NCI-H510A (cell line): ENCODE measurements at regions not wholly inside any gene's neighbourhood (a gene's known extent, or its start where the extent isn't known, plus 50 kb on each side); places are given as distances from the start of the nearest gene placed in this dataset.

Source experiments
- DNase-seq: peaks from one replicate; lab custom pipeline; 2025; lab: John Stamatoyannopoulos, UW

DNA sequence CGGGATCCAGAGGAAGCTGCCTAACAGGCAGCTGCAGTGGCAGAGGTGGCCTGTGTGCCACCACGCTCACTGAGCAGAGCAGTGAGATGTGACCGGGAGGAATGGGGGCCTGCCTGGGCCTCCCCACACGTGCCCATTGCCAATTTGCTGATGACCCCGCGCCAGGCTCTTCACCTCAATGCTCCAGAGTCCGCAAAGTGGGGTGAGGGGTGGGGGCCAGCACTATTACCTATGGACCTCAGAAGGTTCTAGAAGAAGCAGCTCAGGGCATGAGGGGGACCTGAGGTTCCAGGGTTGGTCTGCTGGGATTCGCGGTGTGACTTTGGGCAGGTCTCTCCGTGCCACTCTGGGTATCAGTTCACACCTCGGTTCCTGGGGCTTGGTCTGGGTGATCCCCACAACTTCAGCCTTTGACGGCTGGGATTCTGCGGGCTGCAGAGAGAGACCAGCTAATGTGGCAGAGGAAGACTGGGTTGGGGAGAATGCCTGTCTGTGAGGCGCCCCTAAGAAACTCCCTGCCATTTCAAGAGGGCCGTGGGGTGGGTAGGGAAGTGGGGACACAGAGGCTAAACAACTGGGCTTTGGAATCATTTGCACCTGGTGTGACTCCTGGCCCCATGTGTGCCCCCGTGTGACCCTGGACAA lies 231.0 kb upstream of the MVB12B start:
- no peak for DNase-seq

DNA sequence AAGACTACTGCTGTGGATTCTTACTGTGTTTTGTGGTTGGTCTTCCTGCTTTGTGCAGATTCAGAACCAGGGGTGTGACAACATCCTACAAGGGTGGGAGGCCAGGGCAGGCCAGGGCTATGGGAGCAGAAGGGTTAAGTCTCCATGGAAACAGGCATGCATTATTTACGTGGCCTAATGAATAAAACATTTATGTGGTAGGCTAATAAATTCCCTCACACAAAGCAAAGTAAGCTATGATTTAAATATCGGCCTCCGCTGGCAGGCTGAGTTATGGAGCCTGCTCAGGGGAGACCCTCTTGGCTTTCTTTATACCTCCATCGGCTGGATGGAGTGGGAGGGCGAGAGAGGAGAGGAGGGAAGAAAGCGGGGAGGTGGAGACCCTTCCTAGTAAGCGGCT lies 230.3 kb upstream of the MVB12B start:
- no peak for DNase-seq

DNA sequence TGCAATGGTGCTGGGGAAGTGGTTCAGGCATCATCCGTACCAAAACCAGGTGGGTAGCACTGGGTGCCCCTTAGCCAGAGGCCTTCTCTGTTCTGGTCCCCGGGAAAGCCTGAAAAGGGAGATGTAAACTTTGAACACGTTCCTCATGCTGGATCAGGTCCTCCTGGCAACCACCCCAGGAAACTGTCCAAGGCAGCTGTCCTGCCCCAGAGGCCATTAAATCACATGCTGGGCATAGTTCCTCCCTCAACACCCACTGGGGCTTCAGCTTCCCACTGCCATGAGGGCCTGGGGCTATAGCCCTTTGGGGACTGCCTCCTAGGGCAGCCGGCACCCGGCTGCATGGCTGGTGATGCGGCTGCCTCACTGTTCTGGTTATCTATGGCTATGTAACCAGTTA lies 228.9 kb upstream of the MVB12B start:
- no peak for DNase-seq

DNA sequence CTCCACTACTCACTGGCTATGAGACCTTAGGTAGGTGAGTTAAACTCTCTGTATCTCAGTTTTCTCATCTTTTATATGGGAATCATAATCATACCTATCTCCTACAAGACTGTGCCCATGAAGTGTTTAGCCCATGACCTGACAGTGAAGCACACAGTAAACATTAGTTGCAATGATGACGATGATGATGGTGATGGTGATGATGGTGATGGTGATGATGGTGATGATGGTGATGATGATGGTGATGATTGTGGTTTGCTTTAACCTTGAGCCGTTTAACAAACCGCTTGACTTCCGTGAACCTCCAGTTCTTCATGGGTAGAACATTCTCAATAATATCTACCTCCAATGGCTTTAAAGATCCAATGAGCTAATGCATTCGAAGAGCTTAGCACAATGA lies 220.2 kb upstream of the MVB12B start:
- DNase-seq: no peak

DNA sequence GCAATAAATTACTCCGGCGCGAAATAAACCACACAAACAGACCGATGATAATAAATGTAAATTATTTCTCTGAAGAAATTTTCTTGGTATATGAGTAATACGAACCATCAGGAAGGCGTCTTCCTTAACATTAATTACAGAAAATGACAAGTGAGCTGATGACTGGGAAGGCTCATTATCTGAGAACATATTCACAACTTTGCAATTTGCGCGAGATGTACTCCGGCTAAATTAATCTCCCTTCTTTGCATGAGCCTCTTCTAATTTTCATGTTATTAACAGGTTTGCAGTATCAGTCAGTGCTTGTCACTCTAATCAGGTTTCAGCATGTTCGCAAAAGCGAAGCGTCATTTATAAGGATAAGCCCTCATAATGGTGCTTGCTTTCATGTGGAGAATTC lies 218.9 kb upstream of the MVB12B start:
- DNase-seq: no peak

DNA sequence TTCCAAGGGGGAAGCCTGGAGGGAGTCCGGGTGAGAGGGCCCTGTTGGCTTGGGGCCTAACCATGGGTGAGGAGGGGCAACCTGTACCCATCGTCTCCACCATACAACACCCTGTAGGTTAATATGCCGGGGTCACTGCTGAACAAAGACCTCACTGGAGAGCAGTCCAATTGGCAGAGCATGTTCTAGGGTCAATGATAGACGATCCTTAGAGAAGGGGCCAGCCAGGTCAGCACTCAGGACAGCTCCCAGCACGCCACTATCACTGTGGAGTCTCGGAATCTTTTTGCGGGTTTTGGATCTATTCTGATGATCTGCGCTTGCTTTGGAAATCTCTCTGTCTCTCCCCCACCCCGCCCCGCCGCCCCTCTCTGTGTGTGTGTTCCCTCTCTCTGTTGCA lies 218.4 kb upstream of the MVB12B start:
- DNase-seq: no peak

DNA sequence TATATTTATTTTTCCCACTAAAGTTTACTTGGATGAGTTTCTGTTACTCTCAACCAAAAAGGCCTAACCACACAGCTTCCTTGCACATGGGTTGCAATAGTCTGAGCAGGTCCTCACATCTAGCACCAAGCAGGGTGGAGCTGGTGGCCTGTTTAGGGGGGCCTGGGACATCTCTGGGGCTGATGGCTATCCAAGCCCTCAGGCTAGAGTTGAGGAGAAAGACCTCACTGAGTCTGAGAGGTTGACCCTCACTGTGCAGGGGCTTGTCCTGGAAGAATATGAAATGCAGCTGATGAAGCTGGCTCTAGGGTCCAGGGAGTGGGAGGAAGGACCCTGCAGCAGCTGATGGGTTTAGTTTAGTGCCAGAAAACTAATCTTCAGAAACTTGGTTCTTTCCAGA lies 217.1 kb upstream of the MVB12B start:
- no peak for DNase-seq

DNA sequence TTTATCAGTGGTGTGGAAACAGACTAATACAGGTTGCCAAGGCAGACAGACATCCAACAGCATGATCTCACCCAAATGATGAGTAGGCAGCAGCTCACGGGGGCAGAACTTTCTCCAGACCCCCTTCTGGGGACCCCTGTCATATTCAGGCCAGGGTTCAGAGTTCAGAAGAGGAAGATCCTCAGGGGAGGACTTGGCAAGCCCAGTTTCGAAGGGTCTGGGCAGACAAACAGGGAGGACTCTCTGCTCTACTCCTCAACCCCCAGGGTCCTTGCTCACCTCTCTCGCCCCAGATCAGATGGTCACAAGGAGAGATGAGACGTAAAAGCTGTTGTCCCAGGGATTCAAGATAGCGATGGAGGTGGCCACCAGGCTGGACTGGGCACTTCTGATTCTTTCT lies 215.1 kb upstream of the MVB12B start:
- no peak for DNase-seq

DNA sequence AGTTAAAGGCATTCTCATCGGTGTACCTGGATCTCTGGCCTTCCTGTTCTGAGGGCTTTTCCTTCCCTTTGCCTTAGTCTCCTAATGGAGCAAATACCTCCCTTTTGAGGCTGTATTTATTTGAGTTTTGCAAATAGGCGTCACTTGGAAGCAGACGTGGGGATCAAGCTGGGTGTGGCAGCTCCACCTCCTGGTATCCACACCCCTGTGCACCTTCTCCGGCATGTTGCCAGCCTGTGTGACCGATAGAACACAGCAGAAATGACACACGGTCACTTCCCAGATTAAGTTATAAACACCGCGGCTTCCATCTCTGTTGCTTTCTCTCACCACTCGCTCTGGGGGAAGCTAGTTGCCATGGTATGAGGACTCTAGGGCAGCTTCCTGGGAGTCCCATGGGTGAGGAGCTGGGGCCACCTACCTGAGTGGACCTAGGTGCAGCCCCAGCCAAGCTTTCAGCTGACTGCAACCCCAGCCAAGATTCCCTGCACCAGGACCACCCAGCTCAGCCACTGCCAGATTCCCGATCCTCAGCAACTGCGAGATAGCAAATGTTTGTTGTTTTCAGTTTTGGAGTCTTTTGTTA lies 214.4 kb upstream of the MVB12B start:
- no peak for DNase-seq

DNA sequence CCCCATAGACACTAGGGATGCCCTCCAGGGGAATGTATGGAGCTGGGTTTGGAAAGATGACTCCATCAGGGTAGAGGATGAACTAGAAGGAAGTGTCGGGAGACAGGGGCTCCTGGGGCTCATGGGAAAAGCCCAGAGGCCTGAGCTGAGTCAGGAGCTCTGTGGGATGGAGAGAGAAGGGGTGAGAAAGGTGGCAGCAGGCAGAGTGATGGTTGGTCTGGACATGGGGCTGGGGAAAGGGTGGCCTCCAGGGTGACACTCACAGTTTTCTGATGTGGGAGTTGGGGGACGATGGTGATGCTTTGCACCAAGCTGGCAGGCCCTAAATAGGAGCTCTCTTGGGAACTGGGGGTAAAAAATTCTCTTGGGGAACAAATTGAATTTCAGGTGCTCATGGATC lies 213.5 kb upstream of the MVB12B start:
- no peak for DNase-seq

DNA sequence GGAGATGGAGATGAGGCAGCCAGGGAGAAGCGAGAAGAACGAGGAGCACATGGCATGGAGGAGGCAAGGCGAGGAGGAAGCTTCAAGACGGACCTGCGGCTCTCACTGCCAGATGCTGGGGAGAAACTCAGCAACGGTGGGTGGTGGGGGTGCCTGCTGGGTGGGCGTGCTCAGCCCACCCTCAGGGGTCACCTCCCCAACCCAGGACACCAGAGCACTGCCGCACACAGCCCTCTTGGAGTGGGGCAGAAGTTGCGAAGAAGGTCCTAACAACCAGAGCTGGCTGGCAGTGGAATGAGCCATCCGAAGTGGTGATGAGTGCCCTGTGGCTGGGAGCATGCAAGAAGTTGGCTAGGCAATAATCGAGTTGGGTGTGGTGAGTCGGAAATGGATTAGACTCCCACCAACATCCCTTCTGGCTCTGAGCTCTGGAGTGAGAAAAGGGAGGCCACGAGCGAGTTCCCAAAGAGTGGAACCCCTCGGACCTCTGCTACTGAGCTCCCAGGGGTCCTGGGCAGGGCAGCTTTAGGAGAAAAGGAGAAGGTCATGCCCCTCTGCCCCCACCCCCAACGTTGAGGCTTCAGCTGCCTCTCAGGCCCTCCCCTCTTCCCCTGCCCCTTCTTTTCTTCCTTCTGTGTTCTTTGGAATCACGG lies 212.7 kb upstream of the MVB12B start:
- no peak for DNase-seq

DNA sequence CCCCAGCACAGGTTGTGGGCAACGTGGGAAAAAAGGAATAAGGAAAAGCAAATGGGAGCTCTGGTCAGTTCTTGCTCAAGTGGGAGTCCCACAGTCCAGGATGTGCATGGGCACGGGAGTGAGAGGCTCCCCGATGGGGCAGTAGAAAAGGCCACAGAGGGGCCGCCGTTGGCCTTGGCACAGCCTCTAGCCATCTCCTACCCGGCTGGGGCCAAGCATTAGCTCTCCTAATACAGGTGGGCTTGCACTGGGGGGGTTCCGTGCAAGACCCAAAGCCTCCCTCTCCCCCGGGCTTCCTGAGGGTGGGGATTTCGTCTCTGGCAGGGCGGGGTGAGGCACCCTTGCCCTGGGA lies 212.2 kb upstream of the MVB12B start:
- DNase-seq: no peak

DNA sequence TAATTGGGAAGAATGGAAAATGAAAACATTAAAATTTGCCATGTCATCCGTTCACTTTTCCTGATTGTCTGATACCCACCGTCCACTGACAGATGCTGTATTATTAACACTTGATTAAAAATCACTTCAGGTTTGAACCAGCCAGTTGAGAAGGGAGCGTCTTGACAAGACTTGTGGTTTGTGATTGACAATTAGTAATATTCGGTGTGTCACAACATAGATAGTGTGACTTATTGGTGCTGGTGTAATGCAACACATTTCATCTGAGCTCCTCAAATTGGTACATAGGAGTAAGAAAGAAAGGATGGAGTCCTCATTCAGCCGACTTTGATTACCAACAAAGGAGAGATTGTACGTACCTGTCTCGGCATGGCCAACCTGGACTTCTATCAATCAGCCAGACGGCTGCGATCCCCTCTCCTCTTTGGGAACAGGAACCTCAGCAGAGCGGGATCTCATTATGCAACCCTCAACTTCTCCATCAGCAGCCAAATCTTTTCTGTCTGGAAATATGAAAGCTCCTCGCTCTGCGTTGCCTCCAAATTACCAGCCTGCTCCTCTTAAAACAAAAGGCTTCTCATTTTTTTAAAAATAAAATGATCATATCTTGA lies 211.7 kb upstream of the MVB12B start:
- no peak for DNase-seq

DNA sequence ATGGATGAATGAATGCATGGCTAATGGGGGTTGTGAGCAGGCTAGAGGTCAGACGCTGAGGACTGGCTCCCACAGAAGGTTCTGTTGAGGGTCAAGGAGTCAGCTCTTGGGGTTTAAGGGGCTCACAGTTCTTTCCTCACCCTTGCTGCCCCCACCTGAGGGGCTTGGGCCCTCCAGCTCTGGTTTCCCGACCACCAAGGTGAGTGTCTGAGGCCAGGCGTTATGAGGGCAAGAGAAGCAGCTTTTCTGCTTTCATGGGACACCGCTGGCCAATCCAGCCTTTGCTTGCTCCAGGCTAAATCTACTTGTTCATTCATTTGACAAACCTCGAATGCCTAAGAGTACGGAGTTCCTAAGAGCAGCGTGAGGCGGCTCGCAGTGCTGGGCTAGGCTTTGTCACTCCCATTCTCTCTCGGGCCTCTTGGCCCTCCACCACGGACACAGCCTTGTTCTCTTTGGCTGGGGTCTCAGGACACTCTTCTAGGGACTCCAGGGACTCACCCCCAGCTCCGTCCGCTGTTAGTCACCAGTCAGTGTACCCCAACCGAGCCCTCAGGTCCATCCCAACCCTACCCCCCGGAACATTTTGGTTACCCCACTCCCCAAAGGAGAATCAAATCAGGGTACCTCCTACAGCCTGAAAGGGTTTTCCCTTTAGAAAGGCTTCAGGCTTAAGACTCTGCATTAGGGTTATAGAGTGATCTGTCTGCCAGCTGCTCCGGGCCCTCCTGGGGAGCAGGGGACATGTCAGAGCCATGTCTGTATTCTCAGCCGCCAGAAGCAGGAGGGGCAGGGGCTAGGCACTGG lies 210.1 kb upstream of the MVB12B start:
- DNase-seq: no peak

DNA sequence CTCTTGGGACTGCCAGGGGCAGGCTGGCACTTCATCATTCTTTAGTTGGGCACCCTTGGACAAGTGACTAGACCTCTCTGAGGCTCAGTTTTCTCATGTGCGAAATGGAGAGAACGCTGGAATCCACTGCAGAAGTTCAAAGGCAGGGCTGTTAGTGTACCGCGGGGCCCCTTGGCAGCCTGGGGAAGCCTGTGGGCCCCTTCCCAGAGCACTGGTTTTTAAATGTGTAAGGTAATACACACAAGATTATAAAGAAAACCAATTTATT lies 209.5 kb upstream of the MVB12B start:
- no peak for DNase-seq

DNA sequence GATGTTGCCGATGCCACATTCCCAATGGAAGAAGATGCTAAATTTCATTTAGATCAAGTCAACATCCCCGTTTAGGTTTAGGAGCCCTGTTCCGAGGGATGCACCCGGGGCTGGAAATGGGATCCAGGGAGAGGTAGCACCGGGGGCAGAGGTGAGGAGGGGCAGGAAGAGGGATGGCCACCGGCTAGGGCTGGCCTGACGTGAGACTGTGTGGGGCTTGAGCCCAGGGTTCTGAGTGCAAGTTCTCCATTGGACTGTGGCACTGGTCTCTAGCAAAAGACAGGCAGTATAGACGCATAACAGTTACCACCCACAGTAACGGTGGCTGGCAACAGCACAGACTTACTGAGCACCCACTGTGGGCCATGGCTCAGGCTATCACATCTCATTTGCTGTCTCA lies 209.0 kb upstream of the MVB12B start:
- DNase-seq: no peak

DNA sequence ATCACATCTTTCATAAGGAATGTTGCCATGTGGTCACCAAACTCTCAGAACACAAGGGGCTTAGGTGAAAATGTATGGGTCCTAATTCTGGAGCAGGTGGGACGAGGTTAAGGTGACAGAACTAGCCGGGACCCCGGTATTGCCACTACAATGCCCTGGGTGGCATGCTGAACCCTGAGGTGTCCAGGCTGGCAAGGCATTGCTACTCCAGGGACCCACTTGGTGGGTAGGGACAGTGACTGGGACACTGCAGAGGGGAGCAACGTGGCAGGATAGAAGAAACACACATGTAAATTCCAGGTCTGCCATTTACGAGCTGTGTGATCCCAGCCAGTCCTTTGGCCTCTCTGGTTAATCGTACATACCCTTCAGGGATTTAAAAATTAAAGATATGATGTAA lies 206.9 kb upstream of the MVB12B start:
- DNase-seq: no peak

DNA sequence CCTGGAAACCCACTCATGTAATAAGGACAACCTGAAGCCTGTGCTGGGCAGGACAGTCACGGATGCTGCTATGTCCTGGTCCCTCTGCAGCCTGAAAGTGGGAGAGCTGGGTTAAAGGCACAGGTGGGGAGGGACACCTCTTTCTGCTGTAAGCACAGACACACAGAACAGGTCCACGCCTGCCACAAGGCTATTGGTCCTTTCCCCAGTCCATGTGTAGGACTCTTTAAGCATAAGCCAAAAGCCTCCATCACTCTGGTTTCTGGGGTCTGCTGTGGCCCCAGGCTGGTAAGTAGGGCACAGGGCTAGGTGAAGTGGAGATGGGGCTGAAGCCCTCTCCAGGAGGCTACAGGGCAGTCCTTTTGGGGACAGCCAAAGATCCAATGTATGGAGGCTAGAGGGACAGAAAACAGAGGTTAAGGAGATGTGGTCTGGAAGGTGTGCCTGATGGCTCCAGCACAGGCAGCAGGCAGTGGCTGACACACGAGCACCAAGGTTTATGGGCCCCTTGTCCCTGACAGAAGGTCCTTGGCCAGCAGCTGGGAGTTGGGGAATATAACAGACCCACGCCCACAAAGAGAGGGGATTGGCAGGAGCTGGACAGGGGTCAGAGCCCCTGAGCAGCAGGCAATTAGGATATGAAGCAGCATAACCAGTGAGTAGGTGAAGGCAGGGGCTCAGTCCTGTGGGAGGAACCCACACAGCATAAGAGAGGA lies 203.6 kb upstream of the MVB12B start:
- DNase-seq: no peak

DNA sequence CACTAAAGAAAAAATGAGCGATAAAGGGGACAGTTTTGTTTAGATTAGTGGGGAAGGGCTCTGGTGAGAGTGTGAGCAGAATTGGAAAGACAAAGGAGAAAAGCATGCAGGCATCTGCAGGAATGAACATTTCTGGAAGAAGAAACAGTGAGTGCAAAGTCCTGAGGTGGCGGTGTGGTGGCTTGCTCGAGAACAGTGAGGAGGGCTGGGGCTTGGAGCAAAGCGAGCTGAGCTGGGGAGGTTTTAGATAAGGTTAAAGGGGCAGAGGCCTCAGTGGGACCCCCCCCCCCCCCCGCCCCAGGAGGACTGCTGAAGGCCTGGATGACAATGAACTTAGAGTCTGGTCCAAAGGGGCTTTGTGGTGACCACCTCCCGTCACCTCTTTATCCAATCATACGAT lies 202.7 kb upstream of the MVB12B start:
- no peak for DNase-seq

DNA sequence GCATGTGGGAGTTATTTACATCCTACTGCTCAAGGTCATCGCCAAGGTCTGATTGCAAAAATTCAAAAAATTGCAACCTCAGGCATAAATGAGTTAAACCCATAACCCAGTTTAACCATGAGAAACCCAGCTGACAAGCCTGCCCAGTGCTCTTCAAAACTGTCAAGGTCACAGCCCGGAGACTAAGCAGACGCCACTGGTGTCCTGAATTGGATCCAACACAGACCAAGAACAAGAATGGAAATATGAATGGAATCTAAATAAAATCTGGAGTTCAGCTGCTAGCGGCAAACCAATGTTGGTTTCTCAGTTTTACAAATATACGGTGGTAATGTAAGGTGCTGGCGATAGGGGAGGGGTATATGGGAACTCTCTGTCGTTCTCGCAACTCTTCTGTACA lies 201.5 kb upstream of the MVB12B start:
- DNase-seq: no peak

DNA sequence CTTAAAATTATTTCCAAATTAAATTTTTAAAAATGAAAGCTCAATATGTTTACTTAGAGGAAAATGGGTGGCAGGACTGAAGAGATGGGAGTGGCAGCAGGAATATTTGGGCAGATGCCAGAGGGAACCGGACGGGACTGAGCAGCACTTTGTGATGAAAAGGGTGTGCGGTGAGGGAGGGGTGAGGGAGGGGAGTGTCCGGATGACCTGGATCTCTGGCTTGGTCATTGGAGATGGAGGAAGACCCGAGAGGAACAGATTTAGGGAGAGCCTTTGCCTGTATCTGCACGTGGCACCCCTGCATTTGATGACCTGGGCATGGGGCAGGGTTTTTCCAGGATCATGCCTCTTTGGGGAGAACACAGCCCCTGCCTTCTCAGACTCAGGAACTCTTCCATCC lies 201.1 kb upstream of the MVB12B start:
- no peak for DNase-seq

DNA sequence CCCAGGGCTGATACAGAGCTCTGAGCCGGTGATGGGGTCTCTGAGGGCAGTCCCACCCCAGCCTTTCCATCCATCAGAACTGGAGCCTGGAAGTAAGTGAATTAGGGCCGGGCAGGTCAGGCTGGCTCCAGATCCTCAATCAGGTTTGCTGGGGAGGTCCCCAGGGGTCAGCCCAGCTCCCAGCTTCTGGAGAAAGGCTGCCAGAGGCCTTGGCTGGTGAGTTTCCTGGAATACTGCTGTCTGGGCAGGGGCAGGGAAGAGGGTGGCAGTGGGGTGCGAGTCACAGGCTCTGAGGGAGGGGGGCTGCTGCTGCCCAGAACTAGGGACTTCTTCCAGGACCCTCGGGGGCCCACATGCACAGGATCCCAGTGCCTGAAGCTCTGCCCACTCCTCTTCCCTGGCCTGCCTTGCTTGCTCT lies 200.6 kb upstream of the MVB12B start:
- DNase-seq: no peak
